Activated naive CD8-positive, alpha-beta T cell treated with anti-CD3 and anti-CD28 coated beads, Interleukin-2, amount 10 ng/mL, durations not matched to agents 7 days and 5 days (primary cell): ENCODE measurements at regions not wholly inside any gene's neighbourhood (a gene's known extent, or its start where the extent isn't known, plus 50 kb on each side); places are given as distances from the start of the nearest gene placed in this dataset.

ENCODE experiments used
- ATAC-seq: fragments of 150-1000 bp; cut with Tn5 transposase; one replicate; pipeline ENCODE4 v1.10.0; 2021; ENCODE audit warnings: low read depth, moderate library complexity
- POLR2A ChIA-PET: fragments of 350-600 bp; sonication (Branson Sonifier 250); formaldehyde crosslinking; loops from one replicate; lab custom pipeline; 2021; ENCODE audit warnings: antibody characterized with exemption; lab: Charles Lee
- DNase-seq: peaks from one replicate; pipeline ENCODE4 v3.0.0; 2021
- H3K27ac Mint-ChIP-seq: one replicate; pipeline ENCODE4 v1.8.0; 2022; ENCODE audit warnings: mild to moderate bottlenecking, mixed read lengths
- H3K27me3 Mint-ChIP-seq: one replicate; pipeline ENCODE4 v1.8.0; 2022; ENCODE audit warnings: mild to moderate bottlenecking, moderate library complexity, mixed read lengths
- H3K36me3 Mint-ChIP-seq: one replicate; pipeline ENCODE4 v1.8.0; 2021; ENCODE audit warnings: mild to moderate bottlenecking, mixed read lengths
- H3K4me1 Mint-ChIP-seq: one replicate; pipeline ENCODE4 v1.8.0; 2021; ENCODE audit warnings: mixed read lengths
- H3K4me3 Mint-ChIP-seq: one replicate; pipeline ENCODE4 v1.8.0; 2022; ENCODE audit warnings: mild to moderate bottlenecking, moderate library complexity, mixed read lengths
- H3K9me3 Mint-ChIP-seq: one replicate; pipeline ENCODE4 v1.8.0; 2021; ENCODE audit warnings: mixed read lengths

- POLR2A ChIA-PET, result no interaction called here
- H3K9me3 Mint-ChIP-seq, result peaks cover 3% of the 10 kb centered on the region
- DNase-seq (no peak), ATAC-seq (no peak)
- H3K4me1 Mint-ChIP-seq, result no peaks in the 10 kb centered on the region
- no peak overlapping the region for H3K27ac Mint-ChIP-seq
- no peaks in the 10 kb centered on the region for H3K36me3 Mint-ChIP-seq
- H3K27me3 Mint-ChIP-seq, result peaks cover 48% of the 10 kb centered on the region
- no peak overlapping the region for H3K4me3 Mint-ChIP-seq
Observed at GRCh38 chr5:155728857-155729683, 597.9 kb upstream of the SGCD start.

GRCh38 chr5:155729684-155730059 lies 597.3 kb upstream of the SGCD start:
- no peak for DNase-seq

GRCh38 chr5:155732587-155733376 lies 594.2 kb upstream of the SGCD start:
- ATAC-seq, result no peak

More at GRCh38 chr5:155729684-155730059, 597.3 kb upstream of the SGCD start:
- no peak for ATAC-seq
- Mint-ChIP-seq H3K9me3 (peaks cover 3% of the 10 kb centered on the region), H3K36me3 (no peaks in the 10 kb centered on the region), H3K27ac (no peak overlapping the region), H3K27me3 (peaks cover 48% of the 10 kb centered on the region), H3K4me3 (no peak overlapping the region), H3K4me1 (no peaks in the 10 kb centered on the region)
- POLR2A ChIA-PET, result no interaction called here

GRCh38 chr5:155733935-155734334 lies 593.0 kb upstream of the SGCD start:
- POLR2A ChIA-PET, result no interaction called here
- H3K9me3 Mint-ChIP-seq, result peaks cover 3% of the 10 kb centered on the region
- DNase-seq (no peak), ATAC-seq (no peak)
- H3K36me3 Mint-ChIP-seq, result no peaks in the 10 kb centered on the region
- H3K4me3 Mint-ChIP-seq, result no peak overlapping the region
- no peak overlapping the region for H3K27ac Mint-ChIP-seq
- H3K4me1 Mint-ChIP-seq, result no peaks in the 10 kb centered on the region
- H3K27me3 Mint-ChIP-seq, result peaks cover 28% of the 10 kb centered on the region

More at GRCh38 chr5:155732587-155733376, 594.2 kb upstream of the SGCD start:
- Mint-ChIP-seq H3K27me3 (peaks cover 31% of the 10 kb centered on the region), H3K36me3 (no peaks in the 10 kb centered on the region), H3K27ac (no peak overlapping the region), H3K4me3 (no peak overlapping the region), H3K9me3 (peaks cover 3% of the 10 kb centered on the region), H3K4me1 (no peaks in the 10 kb centered on the region)
- no peak for DNase-seq
- POLR2A ChIA-PET, result no interaction called here

- Mint-ChIP-seq H3K27ac (no peak overlapping the region), H3K36me3 (no peaks in the 10 kb centered on the region), H3K9me3 (peaks cover 3% of the 10 kb centered on the region), H3K4me3 (no peak overlapping the region), H3K4me1 (no peaks in the 10 kb centered on the region), H3K27me3 (peaks cover 13% of the 10 kb centered on the region)
- ATAC-seq, result no peak
- POLR2A ChIA-PET, result no interaction called here
- DNase-seq, result no peak
Observed at GRCh38 chr5:155735388-155735787, 591.6 kb upstream of the SGCD start.

GRCh38 chr5:155738616-155739015 lies 588.3 kb upstream of the SGCD start:
- Mint-ChIP-seq H3K27me3 (no peaks in the 10 kb centered on the region), H3K27ac (no peak overlapping the region), H3K4me3 (no peak overlapping the region), H3K9me3 (no peaks in the 10 kb centered on the region), H3K36me3 (no peaks in the 10 kb centered on the region), H3K4me1 (no peaks in the 10 kb centered on the region)
- POLR2A ChIA-PET, result no interaction called here
- DNase-seq, result no peak
- no peak for ATAC-seq

GRCh38 chr5:155746367-155747038 lies 580.5 kb upstream of the SGCD start:
- H3K27me3 Mint-ChIP-seq, result peaks cover 2% of the 10 kb centered on the region
- H3K9me3 Mint-ChIP-seq, result no peaks in the 10 kb centered on the region
- no peaks in the 10 kb centered on the region for H3K36me3 Mint-ChIP-seq
- POLR2A ChIA-PET, result no interaction called here
- no peak overlapping the region for H3K4me3 Mint-ChIP-seq
- H3K27ac Mint-ChIP-seq, result no peak overlapping the region
- ATAC-seq (no peak), DNase-seq (no peak)
- no peaks in the 10 kb centered on the region for H3K4me1 Mint-ChIP-seq

GRCh38 chr5:155750101-155750500 lies 576.9 kb upstream of the SGCD start:
- H3K36me3 Mint-ChIP-seq, result no peaks in the 10 kb centered on the region

GRCh38 chr5:155750571-155750970 lies 576.4 kb upstream of the SGCD start:
- Mint-ChIP-seq H3K36me3 (no peaks in the 10 kb centered on the region), H3K4me1 (no peaks in the 10 kb centered on the region), H3K9me3 (no peaks in the 10 kb centered on the region), H3K4me3 (no peak overlapping the region), H3K27ac (no peak overlapping the region), H3K27me3 (peaks cover 2% of the 10 kb centered on the region)
- POLR2A ChIA-PET, result no interaction called here
- ATAC-seq, result no peak
- DNase-seq, result no peak

More at GRCh38 chr5:155750101-155750500, 576.9 kb upstream of the SGCD start:
- H3K9me3 Mint-ChIP-seq, result no peaks in the 10 kb centered on the region
- H3K4me3 Mint-ChIP-seq, result no peak overlapping the region
- no peak overlapping the region for H3K27ac Mint-ChIP-seq
- H3K27me3 Mint-ChIP-seq, result peaks cover 2% of the 10 kb centered on the region
- DNase-seq (no peak), ATAC-seq (no peak)
- POLR2A ChIA-PET, result no interaction called here
- no peaks in the 10 kb centered on the region for H3K4me1 Mint-ChIP-seq

- no peak overlapping the region for H3K27ac Mint-ChIP-seq
- no peak overlapping the region for H3K4me3 Mint-ChIP-seq
- peaks cover 2% of the 10 kb centered on the region for H3K9me3 Mint-ChIP-seq
- peaks cover 2% of the 10 kb centered on the region for H3K27me3 Mint-ChIP-seq
- ATAC-seq (no peak), DNase-seq (no peak)
- POLR2A ChIA-PET, result no interaction called here
- no peaks in the 10 kb centered on the region for H3K4me1 Mint-ChIP-seq
- no peaks in the 10 kb centered on the region for H3K36me3 Mint-ChIP-seq
Observed at GRCh38 chr5:155753943-155754581, 572.9 kb upstream of the SGCD start.

- H3K27ac Mint-ChIP-seq, result no peak overlapping the region
- H3K4me1 Mint-ChIP-seq, result peaks cover 1% of the 10 kb centered on the region
- no peak for DNase-seq
- H3K36me3 Mint-ChIP-seq, result peaks cover 2% of the 10 kb centered on the region
- ATAC-seq, result no peak
- H3K27me3 Mint-ChIP-seq, result no peaks in the 10 kb centered on the region
- H3K9me3 Mint-ChIP-seq, result peaks cover 16% of the 10 kb centered on the region
- POLR2A ChIA-PET, result no interaction called here
- no peak overlapping the region for H3K4me3 Mint-ChIP-seq
Observed at GRCh38 chr5:155759252-155759651, 567.7 kb upstream of the SGCD start.

GRCh38 chr5:155759984-155760383 lies 567.0 kb upstream of the SGCD start:
- no peaks in the 10 kb centered on the region for H3K27me3 Mint-ChIP-seq
- no peak overlapping the region for H3K27ac Mint-ChIP-seq
- no peak overlapping the region for H3K4me3 Mint-ChIP-seq
- DNase-seq (no peak), ATAC-seq (no peak)
- POLR2A ChIA-PET, result no interaction called here
- H3K4me1 Mint-ChIP-seq, result peaks cover 1% of the 10 kb centered on the region
- H3K9me3 Mint-ChIP-seq, result peaks cover 16% of the 10 kb centered on the region
- peaks cover 2% of the 10 kb centered on the region for H3K36me3 Mint-ChIP-seq

- ATAC-seq (no peak), DNase-seq (no peak)
- no peak overlapping the region for H3K4me3 Mint-ChIP-seq
- H3K4me1 Mint-ChIP-seq, result peaks cover 1% of the 10 kb centered on the region
- peaks cover 2% of the 10 kb centered on the region for H3K36me3 Mint-ChIP-seq
- peaks cover 16% of the 10 kb centered on the region for H3K9me3 Mint-ChIP-seq
- H3K27me3 Mint-ChIP-seq, result no peaks in the 10 kb centered on the region
- peak overlapping the region; percentile 2 for H3K27ac Mint-ChIP-seq
- POLR2A ChIA-PET, result no interaction called here
Observed at GRCh38 chr5:155761502-155761901, 565.5 kb upstream of the SGCD start.
